GM21526 (cell line): ENCODE measurements at regions not wholly inside any gene's neighbourhood (a gene's known extent, or its start where the extent isn't known, plus 50 kb on each side); places are given as distances from the start of the nearest gene placed in this dataset.

Experiments
- ATAC-seq: cut with Tn5 transposase; IDR thresholded peaks from one replicate; pipeline ENCODE4 v1.9.1; 2021; ENCODE audit warnings: moderate library complexity; ENCODE audit not compliant: unreplicated experiment, low FRiP score

- no peak for ATAC-seq
Observed at GRCh38 chr2:104734937-104735586, 118.9 kb upstream of the POU3F3 start.

- no peak for ATAC-seq
Observed at GRCh38 chr2:104736026-104736425, 117.9 kb upstream of the POU3F3 start.

GRCh38 chr2:104741860-104742259 is 112.1 kb upstream of the POU3F3 start:
- ATAC-seq, result no peak

- ATAC-seq, result no peak
Observed at GRCh38 chr2:104744537-104744936, 109.4 kb upstream of the POU3F3 start.

- ATAC-seq, result no peak
Observed at GRCh38 chr2:104745846-104746245, 108.1 kb upstream of the POU3F3 start.

GRCh38 chr2:104746299-104746698 is 107.6 kb upstream of the POU3F3 start:
- ATAC-seq, result no peak

GRCh38 chr2:104746858-104747257 is 107.1 kb upstream of the POU3F3 start:
- ATAC-seq, result no peak

- ATAC-seq, result no peak
Observed at GRCh38 chr2:104749856-104750460, 104.0 kb upstream of the POU3F3 start.

- no peak for ATAC-seq
Observed at GRCh38 chr2:104752504-104752903, 101.4 kb upstream of the POU3F3 start.

- no peak for ATAC-seq
Observed at GRCh38 chr2:104755026-104755878, 98.7 kb upstream of the POU3F3 start.

GRCh38 chr2:104756118-104756517 is 97.8 kb upstream of the POU3F3 start:
- ATAC-seq, result no peak

- ATAC-seq, result no peak
Observed at GRCh38 chr2:104757056-104757455, 96.9 kb upstream of the POU3F3 start.

- no peak for ATAC-seq
Observed at GRCh38 chr2:104758199-104758620, 95.7 kb upstream of the POU3F3 start.

GRCh38 chr2:104762031-104762430 is 91.9 kb upstream of the POU3F3 start:
- no peak for ATAC-seq

GRCh38 chr2:104766683-104767082 is 87.2 kb upstream of the POU3F3 start:
- no peak for ATAC-seq

- no peak for ATAC-seq
Observed at GRCh38 chr2:104768694-104769093, 85.2 kb upstream of the POU3F3 start.

GRCh38 chr2:104769096-104769495 is 84.8 kb upstream of the POU3F3 start:
- ATAC-seq, result no peak

- no peak for ATAC-seq
Observed at GRCh38 chr2:104772996-104773395, 80.9 kb upstream of the POU3F3 start.

- ATAC-seq, result no peak
Observed at GRCh38 chr2:104774631-104775030, 79.3 kb upstream of the POU3F3 start.

GRCh38 chr2:104777721-104778120 is 76.2 kb upstream of the POU3F3 start:
- no peak for ATAC-seq

GRCh38 chr2:104781151-104781550 is 72.8 kb upstream of the POU3F3 start:
- no peak for ATAC-seq

GRCh38 chr2:104784264-104784663 is 69.7 kb upstream of the POU3F3 start:
- no peak for ATAC-seq
